ENCODE measurements at regions not wholly inside any gene's neighbourhood (a gene's known extent, or its start where the extent isn't known, plus 50 kb on each side); places are given as distances from the start of the nearest gene placed in this dataset.

DNA sequence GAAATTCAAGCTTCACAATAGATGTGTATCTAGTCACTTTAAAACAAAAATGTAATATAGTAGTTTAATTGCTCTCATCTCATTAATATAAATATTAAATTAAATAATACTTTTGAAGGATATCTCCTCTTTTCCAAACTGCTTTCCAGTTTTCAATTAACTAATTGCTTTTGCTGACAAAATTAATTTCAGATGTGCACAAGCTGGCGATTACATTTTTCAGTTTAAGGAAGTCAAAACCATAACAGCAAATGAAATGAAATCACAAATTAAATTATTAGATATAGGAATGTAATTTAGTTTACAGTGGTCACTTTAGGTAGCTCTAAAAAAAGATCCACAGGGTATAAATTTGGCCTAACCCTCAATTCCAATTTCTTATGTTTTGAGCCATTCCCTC is 362.1 kb downstream of the SLC6A15 start:
- TF ChIP-seq, protein P1, sequence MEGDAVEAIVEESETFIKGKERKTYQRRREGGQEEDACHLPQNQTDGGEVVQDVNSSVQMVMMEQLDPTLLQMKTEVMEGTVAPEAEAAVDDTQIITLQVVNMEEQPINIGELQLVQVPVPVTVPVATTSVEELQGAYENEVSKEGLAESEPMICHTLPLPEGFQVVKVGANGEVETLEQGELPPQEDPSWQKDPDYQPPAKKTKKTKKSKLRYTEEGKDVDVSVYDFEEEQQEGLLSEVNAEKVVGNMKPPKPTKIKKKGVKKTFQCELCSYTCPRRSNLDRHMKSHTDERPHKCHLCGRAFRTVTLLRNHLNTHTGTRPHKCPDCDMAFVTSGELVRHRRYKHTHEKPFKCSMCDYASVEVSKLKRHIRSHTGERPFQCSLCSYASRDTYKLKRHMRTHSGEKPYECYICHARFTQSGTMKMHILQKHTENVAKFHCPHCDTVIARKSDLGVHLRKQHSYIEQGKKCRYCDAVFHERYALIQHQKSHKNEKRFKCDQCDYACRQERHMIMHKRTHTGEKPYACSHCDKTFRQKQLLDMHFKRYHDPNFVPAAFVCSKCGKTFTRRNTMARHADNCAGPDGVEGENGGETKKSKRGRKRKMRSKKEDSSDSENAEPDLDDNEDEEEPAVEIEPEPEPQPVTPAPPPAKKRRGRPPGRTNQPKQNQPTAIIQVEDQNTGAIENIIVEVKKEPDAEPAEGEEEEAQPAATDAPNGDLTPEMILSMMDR (IDR thresholded peaks at IDR 0.05): no peak
- H3K4me3 Mint-ChIP-seq: no peak overlapping the region
- intact Hi-C loops (cut with micrococcal nuclease): no loop called here
- H3K27me3 Mint-ChIP-seq: no peaks in the 10 kb centered on the region
- ChIA-PET POLR2A (no interaction called here), CTCF (no interaction called here)
- H3K27ac Mint-ChIP-seq: no peak overlapping the region
- H3K4me1 Mint-ChIP-seq: no peaks in the 10 kb centered on the region
- no peaks in the 10 kb centered on the region for H3K36me3 Mint-ChIP-seq (ENCODE audit: low read depth)
- H3K9me3 Mint-ChIP-seq: peaks cover 2% of the 10 kb centered on the region
- no peak for DNase-seq
- no peak for ATAC-seq (ENCODE audit: low read depth)

- no peak overlapping the region for H3K27ac Mint-ChIP-seq
- CTCF ChIA-PET: no interaction called here
- no peaks in the 10 kb centered on the region for H3K27me3 Mint-ChIP-seq
- H3K4me1 Mint-ChIP-seq: no peaks in the 10 kb centered on the region
- no peaks in the 10 kb centered on the region for H3K36me3 Mint-ChIP-seq (ENCODE audit: low read depth)
- ATAC-seq (ENCODE audit: low read depth): no peak
- intact Hi-C loops (cut with micrococcal nuclease): no loop called here
- POLR2A ChIA-PET: no interaction called here
- TF ChIP-seq, protein P1 (IDR thresholded peaks at IDR 0.05): no peak
- peaks cover 5% of the 10 kb centered on the region for H3K9me3 Mint-ChIP-seq
- H3K4me3 Mint-ChIP-seq: no peak overlapping the region
- DNase-seq: no peak
These were observed 370.3 kb downstream of the SLC6A15 start for GRCh38 chr12:84542289-84542688.

GRCh38 chr12:84537666-84538065 is 374.9 kb downstream of the SLC6A15 start:
- TF ChIP-seq, protein P1 (IDR thresholded peaks at IDR 0.05): no peak
- no peaks in the 10 kb centered on the region for H3K4me1 Mint-ChIP-seq
- ATAC-seq (ENCODE audit: low read depth) (no peak), DNase-seq (no peak)
- no peak overlapping the region for H3K4me3 Mint-ChIP-seq
- CTCF ChIA-PET: no interaction called here
- no peaks in the 10 kb centered on the region for H3K36me3 Mint-ChIP-seq (ENCODE audit: low read depth)
- POLR2A ChIA-PET: no interaction called here
- no peaks in the 10 kb centered on the region for H3K27me3 Mint-ChIP-seq
- peaks cover 3% of the 10 kb centered on the region for H3K9me3 Mint-ChIP-seq
- intact Hi-C loops (cut with micrococcal nuclease): no loop called here
- no peak overlapping the region for H3K27ac Mint-ChIP-seq

DNA sequence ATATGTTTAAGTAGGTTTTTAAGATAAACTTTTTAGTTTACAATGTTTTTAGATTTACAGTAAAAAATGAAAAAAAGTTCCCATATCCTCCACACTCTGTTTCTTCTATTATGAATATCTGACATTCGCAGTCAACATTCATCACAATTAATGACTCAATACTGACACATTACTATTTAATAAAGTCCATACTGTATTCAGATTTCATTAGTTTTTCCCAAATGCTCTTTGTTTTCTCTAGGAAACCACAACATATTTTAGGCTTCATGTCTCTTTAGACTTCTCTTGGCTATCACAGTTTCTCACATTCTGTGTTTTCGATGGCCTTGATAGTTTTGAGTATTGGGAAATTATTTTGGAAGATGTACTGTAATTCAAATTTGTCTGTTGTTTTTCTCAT is 399.8 kb downstream of the SLC6A15 start:
- Mint-ChIP-seq H3K4me1 (no peaks in the 10 kb centered on the region), H3K9me3 (no peaks in the 10 kb centered on the region), H3K27me3 (no peaks in the 10 kb centered on the region), H3K4me3 (no peak overlapping the region), H3K27ac (no peak overlapping the region), H3K36me3 (ENCODE audit: low read depth) (no peaks in the 10 kb centered on the region)
- TF ChIP-seq, protein P1 (IDR thresholded peaks at IDR 0.05): no peak
- no peak for DNase-seq
- ChIA-PET CTCF (no interaction called here), POLR2A (no interaction called here)
- no peak for ATAC-seq (ENCODE audit: low read depth)
- intact Hi-C loops (cut with micrococcal nuclease): no loop called here

GRCh38 chr12:84508851-84509260 is 403.7 kb downstream of the SLC6A15 start:
- no peaks in the 10 kb centered on the region for H3K9me3 Mint-ChIP-seq

More at GRCh38 chr12:84508851-84509260, 403.7 kb downstream of the SLC6A15 start:
- DNase-seq (no peak), ATAC-seq (ENCODE audit: low read depth) (no peak)
- TF ChIP-seq, protein P1 (IDR thresholded peaks at IDR 0.05): no peak
- Mint-ChIP-seq H3K4me3 (no peak overlapping the region), H3K36me3 (ENCODE audit: low read depth) (no peaks in the 10 kb centered on the region), H3K4me1 (no peaks in the 10 kb centered on the region), H3K27me3 (no peaks in the 10 kb centered on the region), H3K27ac (no peak overlapping the region)
- POLR2A ChIA-PET: no interaction called here
- intact Hi-C loops (cut with micrococcal nuclease): no loop called here
- CTCF ChIA-PET: no interaction called here

Measured in activated B cell treated with CpG ODN at 0.5 μM for 24 hours (primary cell).